HG02943 (cell line): ENCODE measurements at regions not wholly inside any gene's neighbourhood (a gene's known extent, or its start where the extent isn't known, plus 50 kb on each side); places are given as distances from the start of the nearest gene placed in this dataset.
"Not testable (repeated sequence)": the region's sequence is repeated elsewhere in the genome, so short reads cannot be mapped to it uniquely, and the experiment has no call there.

Experiments used
- ATAC-seq: cut with Tn5 transposase; IDR thresholded peaks from one replicate; pipeline ENCODE4 v1.9.1; 2021; ENCODE audit warnings: mild to moderate bottlenecking, low read depth, moderate library complexity; ENCODE audit not compliant: unreplicated experiment

- no peak for ATAC-seq
These were observed 1324.4 kb upstream of the EYS start for GRCh38 chr6:67031451-67031850.

- no peak for ATAC-seq
These were observed 1323.8 kb upstream of the EYS start for GRCh38 chr6:67030861-67031260.

GRCh38 chr6:67016921-67017460 is 1310.0 kb upstream of the EYS start:
- no peak for ATAC-seq

DNA sequence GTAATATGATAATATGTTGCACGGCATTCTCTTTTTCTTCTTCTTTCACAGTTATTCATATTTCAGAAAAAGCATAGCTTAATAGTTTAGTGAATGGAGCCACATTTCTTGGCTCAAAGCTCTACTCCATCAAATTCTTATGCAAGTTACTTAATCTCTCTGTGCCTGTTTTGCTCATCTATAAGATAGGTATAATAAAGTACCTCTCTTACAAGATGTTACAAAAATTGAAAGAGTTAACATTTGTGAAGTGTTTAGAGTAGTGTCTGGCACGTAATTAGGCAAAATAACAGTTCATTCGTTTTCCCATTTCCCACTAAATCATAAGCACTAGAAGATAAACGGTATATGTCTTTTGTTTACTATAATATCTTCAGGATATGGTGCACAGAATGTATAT is 1304.4 kb upstream of the EYS start:
- no peak for ATAC-seq

DNA sequence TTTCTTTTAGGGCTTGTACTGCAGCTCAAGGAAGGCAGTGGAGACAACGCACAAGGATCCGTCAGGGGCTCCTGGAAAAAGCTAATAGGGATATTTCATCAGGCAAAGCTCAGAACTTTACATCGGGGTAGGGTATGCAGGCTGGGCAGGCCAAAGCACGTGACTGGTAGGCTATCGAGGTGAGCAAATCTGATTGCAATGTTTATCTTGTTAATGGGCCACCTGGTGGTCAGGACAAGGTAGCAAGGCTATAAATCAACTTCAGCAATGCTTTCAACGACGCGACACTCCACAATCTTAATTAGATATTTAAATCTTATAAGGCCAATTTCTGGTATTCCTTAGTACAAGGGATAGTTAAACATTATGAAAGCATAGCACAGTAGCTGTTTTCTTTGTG is 1302.8 kb upstream of the EYS start:
- ATAC-seq, result no peak

DNA sequence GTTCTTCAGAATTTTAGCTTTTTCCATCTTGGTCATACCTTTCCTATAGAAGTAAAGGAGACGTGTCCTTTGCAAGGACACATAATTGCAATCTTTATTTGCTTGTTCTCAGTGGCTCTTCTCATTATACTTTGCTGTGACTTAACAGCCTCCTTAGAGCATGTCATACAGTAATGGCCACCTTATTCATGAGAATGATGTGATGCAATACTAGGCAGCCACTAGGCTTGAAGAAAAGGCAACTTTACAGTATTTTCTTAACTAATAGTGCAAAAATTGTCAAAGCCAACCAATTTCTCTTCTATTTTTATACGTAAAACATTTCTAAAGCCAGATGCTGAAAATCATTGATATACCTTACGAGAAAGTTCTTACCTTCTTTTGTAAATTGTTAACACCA is 1296.8 kb upstream of the EYS start:
- ATAC-seq, result no peak

GRCh38 chr6:67000121-67000520 is 1293.1 kb upstream of the EYS start:
- ATAC-seq, result no peak

GRCh38 chr6:66997579-66997978 is 1290.6 kb upstream of the EYS start:
- ATAC-seq, result not testable (repeated sequence)

GRCh38 chr6:66995669-66996068 is 1288.6 kb upstream of the EYS start:
- ATAC-seq, result no peak

DNA sequence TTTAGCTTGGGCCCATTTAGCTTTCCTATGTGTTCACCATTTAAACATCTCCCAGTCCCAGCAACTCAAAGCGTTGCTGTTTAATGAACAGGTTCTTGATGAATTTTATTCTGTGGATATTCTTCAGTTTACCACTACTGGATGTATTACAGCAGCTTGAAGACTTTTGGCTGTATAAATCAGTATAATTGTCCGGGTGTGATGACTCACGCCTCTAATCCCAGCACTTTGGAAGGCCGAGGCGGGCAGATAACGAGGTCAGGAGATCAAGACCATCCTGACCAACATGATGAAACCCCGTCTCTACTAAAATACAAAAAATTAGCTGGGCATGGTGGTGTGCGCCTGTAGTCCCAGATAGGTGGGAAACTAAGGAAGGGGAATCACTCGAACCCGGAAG is 1286.7 kb upstream of the EYS start:
- not testable (repeated sequence) for ATAC-seq

DNA sequence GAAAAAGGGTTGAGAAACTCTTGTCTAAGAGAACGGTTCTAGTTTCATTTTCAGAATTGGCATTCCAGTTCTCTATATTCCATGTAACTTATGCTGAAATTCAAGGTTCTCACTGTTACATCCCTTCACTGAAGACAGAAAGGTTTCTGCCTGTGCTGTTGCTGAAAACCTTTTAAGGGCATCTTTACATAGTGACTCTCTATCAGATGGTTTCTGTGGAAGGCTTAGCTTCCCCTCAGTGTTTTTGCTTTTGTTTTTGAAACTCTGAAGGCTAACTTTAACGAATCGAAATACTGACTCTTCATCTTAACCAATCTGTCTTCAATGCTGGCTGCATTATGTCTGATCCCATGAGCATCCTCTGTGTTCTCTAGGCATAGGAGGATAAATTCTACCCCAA is 1286.2 kb upstream of the EYS start:
- no peak for ATAC-seq

- ATAC-seq, result no peak
These were observed 1285.6 kb upstream of the EYS start for GRCh38 chr6:66992660-66993059.

DNA sequence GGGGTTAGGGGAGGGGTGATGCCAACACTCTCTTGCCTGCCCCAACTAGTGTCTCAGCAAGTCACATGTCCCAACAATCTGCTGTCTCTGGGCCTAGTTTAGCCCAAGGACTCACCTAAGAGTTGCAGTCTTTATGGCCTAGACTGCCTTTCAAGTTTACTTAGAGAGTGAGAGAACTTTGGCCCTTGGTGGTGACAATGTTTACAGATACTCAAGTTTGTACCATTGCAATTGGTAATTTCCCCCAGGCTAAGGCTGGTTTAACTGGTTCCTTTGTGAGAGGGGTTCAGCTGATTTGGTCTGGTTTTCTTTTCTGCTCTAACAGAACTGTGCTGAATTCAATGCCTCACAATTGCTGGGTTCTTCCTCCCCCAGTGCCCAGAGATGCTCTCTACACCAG is 1279.9 kb upstream of the EYS start:
- no peak for ATAC-seq

- ATAC-seq, result no peak
These were observed 1278.8 kb upstream of the EYS start for GRCh38 chr6:66985816-66986215.

DNA sequence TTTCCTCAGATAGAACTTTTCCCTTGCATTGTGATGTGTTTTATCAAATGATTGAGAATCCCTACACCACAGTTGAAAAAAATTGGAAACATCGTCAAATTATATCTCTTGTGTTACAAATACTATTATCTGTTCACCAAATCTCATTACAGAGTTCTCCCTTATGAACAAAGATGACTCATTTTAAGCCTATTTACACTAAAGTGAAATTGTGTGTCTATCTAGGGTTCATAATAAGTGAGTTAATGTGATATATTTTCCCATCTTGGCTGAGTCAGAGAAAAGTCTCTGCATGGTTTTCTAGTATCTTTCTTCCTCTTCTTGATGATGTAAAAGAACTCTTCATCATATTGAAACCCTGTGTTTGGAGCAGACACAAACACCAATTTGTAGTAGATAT is 1263.3 kb upstream of the EYS start:
- no peak for ATAC-seq

GRCh38 chr6:66965227-66965626 is 1258.2 kb upstream of the EYS start:
- ATAC-seq, result no peak

GRCh38 chr6:66964216-66964615 is 1257.2 kb upstream of the EYS start:
- ATAC-seq, result no peak

DNA sequence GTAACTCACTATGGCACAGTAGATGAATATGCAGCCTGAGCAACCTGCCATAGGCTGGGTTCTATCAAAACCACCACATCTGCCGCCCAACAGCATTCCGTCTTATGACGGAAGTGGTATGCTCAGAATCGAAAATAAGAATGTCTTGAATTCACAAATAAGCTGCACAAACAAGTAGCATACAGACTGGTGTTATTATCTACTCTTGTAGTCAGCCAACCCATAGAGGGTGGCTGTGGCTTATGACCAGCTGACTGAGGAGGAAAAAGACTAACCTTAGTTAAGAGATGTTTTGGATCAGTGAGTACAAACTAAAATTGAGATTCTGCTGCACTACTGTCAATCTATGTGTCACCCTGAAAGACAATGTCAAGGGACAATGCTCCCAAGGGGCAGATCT is 1255.1 kb upstream of the EYS start:
- ATAC-seq, result no peak

DNA sequence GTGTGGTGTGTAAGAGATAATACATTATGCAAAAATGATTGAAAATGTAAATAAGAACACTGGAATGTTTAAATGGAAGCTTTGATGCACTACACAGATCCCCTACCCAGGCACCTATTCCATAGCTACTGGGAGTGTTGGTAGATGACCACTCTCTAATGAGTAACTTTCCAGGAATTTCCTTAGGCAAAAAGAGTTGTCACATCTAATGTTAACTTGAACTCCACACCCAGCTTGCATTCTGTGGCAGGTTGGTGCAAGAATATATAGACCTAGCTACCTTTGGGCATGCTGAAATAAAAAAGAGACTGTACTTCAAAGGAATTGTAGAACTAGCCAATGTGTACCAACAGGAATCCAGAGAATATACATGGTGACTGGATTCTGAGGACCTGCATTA is 1254.2 kb upstream of the EYS start:
- ATAC-seq, result no peak

- ATAC-seq, result no peak
These were observed 1242.2 kb upstream of the EYS start for GRCh38 chr6:66949191-66949661.

DNA sequence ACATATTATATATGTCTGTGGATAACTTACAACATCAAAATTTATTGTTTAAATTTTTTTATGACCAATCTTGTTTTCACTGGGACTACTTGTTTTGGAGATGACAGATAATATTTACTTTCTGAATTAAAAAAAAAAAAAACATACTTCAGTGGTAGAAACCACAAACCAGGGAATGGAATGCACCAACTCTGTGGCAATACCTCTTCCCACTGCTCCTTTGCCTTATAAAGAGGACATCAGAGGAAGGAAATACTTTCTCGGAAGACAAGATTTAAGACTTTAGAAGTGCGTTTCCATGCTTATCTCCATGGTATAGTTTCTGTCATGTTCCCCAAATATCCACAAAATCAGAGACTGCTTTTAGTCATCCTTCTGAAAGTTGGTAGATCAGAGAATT is 1241.1 kb upstream of the EYS start:
- ATAC-seq, result no peak

DNA sequence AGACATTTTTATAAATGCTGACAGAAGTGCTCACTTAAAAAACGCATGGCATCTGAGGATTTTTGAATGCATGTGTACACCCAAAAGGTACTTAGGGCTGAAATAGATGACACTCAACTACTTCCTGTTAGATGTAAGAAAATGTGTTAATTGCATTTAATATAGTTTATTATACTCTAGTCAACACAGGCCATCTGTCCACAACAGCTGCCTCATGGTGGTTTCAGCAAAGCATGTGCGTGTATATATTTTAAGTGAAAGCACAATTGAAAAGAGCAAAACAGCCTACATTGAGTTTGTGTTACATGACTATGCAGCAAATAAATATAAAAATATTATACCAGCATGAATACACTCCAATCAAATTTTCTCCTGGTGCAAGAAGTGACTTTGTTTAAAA is 1233.0 kb upstream of the EYS start:
- no peak for ATAC-seq

GRCh38 chr6:66937180-66937579 is 1230.2 kb upstream of the EYS start:
- no peak for ATAC-seq
